OCI-M2 (cell line): ENCODE measurements at regions not wholly inside any gene's neighbourhood (a gene's known extent, or its start where the extent isn't known, plus 50 kb on each side); places are given as distances from the start of the nearest gene placed in this dataset.

ENCODE experiments used
- DNase-seq: peaks from one replicate; lab custom pipeline; 2025; ENCODE audit not compliant: unreplicated experiment; lab: John Stamatoyannopoulos, UW

GRCh38 chr7:25496476-25497368 is 268.4 kb upstream of the NPVF start:
- DNase-seq: no peak

- no peak for DNase-seq
Observed at GRCh38 chr7:25500393-25500921, 272.2 kb upstream of the NPVF start.

DNA sequence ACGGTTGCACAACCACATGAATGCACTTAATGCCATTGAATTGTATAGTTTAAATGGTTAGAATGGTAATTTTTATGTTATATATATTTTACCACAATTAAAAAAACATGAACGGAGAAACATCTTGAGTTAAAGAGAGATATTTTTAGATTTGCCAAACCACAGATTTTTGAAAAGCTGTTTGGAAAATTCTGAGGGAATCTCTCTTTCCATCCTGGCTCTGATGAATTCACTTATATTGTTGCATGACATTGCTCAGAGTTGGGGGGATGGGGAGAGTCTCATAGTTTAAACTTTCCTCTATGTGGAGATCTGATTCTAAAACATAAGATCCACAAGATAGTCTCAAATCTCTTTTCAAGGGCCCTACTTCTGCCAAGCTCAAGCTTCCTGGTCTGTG is 275.0 kb upstream of the NPVF start:
- no peak for DNase-seq

GRCh38 chr7:25512061-25512687 is 283.9 kb upstream of the NPVF start:
- DNase-seq: no peak

DNA sequence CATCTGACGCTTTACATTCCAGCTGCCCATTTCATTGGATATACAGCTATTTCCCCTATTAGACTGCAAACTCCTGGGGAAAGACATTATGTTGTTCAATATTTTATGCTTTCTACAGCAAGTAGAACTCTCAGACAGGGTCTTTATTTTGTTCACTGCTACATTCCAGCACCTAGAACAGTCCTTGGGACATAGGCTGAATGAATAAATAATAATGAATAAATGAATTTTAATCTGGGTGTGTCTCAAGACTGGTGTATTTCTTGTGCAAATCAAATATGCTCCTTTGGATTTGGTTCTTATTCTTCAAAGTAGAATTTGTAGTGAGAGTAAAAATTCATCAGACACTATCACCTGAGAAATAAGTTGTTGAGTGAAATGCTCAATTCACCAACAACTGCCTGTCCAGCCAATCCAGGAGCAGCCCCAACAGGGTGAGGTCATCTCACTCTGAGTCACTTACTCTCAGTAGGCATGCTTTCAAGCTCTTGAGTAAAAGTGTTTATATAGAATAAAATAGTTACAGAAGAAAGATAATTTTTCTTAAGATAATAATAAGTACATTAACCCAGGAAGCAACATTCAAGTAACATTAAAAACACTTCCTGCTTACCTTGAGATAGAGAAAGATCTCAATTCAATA is 287.5 kb upstream of the NPVF start:
- DNase-seq: no peak

GRCh38 chr7:25517906-25518305 is 289.6 kb upstream of the NPVF start:
- DNase-seq: no peak

GRCh38 chr7:25520017-25520416 is 291.7 kb upstream of the NPVF start:
- DNase-seq: no peak

DNA sequence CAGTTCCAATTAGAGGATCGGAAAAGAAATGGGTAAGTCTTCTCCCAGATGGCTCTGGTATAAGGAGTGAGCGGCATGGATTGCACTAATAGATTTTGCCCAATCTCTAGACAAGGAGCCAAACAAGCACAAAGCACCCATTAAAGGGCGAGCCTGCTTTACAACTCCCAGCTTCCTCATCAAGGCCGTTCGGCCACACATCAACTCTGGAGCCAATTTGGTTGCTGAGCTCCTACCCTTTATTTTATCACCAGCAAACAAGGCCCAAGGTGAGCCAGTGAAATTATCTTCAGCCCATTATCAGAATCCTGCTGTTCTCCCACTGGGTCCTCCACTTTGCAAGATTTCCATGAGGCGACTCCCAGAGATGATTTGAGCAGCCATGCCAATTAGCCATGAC is 292.2 kb upstream of the NPVF start:
- DNase-seq: no peak

GRCh38 chr7:25521236-25521635 is 292.9 kb upstream of the NPVF start:
- DNase-seq: no peak

DNA sequence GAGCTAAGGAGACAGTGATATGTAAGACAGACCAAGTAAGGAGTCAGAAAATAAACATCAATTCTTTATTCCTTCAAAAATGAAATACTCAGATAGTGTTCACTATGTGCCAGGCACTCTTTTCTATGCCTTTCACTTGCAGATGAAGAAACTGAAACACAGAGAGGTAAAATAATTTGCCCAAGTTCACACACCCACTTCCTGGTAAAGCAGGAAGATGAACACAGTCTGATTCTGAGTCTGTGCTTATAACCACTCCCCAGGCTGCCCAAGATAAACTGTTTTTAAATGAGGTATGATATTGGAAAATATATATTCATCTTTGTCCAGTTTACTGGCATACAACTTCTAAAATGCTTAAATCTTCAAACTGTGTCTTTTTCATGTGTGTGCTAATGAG is 294.4 kb upstream of the NPVF start:
- no peak for DNase-seq

- no peak for DNase-seq
Observed at GRCh38 chr7:25527665-25528170, 299.4 kb upstream of the NPVF start.

- no peak for DNase-seq
Observed at GRCh38 chr7:25529320-25529719, 301.0 kb upstream of the NPVF start.

- DNase-seq: no peak
Observed at GRCh38 chr7:25536851-25537250, 308.6 kb upstream of the NPVF start.

DNA sequence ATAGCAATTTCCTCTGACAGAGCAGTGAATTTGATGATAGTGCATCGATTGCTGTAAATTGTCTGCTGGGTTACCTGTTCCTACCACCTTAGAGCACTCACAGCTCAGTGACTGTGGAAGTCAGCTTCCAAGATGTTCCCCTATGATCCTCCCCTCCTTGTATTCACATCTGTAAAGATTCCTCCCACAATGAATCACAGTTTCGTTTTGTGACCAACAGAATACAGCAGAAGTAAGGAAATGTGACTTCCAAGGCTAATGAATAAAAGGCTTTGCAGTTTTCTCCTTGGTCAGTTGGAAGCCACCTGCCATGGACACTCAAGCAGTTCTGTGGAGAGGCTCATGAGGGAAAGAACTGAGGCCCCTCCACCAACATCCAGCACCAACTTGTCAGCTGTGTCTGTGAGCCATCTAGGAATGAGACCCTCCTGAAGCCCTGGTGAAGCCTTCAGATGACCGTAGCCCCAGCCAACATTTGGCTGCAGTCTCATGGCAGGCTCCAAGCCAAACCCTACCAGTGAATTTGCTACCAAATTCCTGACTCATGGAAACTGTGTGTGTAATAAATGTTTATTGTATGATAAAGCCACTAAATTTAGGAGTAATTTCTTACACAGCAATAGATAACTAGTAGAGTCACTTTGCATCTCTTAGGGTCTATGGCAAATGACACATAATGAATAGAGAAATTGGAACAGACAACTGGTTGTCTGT is 309.5 kb upstream of the NPVF start:
- no peak for DNase-seq

- no peak for DNase-seq
Observed at GRCh38 chr7:25541094-25541821, 313.0 kb upstream of the NPVF start.

DNA sequence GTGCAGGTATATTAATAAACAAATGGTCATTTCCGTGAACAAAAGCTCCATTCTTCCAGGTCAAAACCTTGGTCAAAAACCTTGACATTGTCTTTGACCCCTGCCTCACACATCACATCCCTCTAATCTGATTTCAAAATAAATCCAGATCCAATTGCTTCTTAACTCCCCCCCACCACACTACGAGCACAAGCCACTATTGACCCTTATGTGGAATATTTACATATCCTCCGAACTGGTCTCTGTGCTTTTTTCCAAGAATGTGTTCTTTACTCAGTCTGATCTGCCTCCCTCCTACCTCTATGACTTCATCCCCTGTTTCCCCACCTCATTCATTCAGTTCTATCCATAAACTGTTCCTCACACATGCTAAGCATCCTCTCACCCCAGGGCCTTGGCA is 313.6 kb upstream of the NPVF start:
- DNase-seq: no peak

DNA sequence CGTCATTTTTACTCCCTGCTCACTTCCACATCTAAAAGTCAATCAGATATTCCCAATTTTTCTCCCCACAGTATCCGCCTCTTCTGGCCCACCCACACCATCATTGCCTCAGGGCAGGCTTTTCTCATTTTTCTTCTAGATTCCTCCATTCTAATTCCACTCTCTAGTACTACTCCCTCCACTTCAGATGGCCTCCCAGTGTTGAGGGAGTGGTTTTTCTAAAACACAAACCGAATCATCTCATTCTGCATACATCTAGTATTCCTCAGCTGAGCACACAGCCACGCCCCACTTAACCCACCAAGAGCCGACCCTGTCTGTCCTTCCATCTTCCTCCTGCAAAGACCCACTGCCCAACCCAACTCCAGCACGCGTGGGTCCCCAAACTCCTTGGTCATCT is 314.9 kb upstream of the NPVF start:
- DNase-seq: no peak

DNA sequence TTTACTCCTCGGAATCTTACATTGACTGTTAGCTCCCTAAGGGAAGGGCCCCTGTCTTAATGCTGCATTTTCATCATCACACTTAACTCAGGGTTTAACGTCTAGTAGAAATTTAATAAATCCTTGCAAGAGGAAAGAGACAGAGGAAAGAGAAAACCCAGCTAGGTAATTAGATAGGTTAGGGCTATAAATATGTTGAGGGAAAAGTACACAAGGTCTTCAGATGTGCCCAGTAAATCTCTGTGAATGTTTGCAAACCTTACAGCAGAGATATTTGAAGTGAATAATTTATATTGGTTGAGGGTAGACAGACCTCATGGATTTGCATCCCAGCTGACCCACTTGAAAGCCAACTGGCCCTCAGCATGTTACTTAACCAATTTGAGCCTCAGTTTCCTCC is 315.5 kb upstream of the NPVF start:
- DNase-seq: no peak

DNA sequence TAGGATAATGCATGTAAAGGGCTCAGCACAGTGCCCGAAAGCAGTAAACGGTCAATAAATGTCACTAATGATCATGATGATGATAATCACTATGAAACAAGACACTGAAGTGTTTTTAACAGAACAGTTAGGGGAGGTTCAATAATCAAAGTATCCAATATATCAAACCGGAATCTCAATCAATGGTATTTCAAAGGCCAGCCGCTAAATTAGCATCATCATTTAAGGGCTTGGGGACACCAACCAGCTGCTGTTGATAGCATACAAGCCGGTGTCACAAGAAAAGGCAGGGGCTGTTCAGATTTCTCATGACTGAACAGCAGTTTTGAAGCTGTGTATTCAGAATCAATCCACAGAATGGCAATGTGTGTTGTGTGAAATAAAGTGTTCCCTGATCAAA is 316.0 kb upstream of the NPVF start:
- no peak for DNase-seq
